ENCODE measurements at regions not wholly inside any gene's neighbourhood (a gene's known extent, or its start where the extent isn't known, plus 50 kb on each side); places are given as distances from the start of the nearest gene placed in this dataset.

- no peak for TF ChIP-seq TEAD4 (IDR thresholded peaks at IDR 0.05; ENCODE audit: low read depth, low read length)
- TF ChIP-seq SP4 (IDR thresholded peaks at IDR 0.05; ENCODE audit: low read length), result no peak
- no peak for TF ChIP-seq CHD1 (IDR thresholded peaks at IDR 0.05; ENCODE audit: low read depth, low read length)
- TF ChIP-seq BACH1 (IDR thresholded peaks at IDR 0.05; ENCODE audit: low read length), result no peak
- TF ChIP-seq SIN3A (conservative IDR thresholded peaks at IDR 0.05 in 1 of 2, IDR thresholded peaks at IDR 0.05 in 1 of 2; ENCODE audit: low read depth in 1 of 2, low read length in 2 of 2), result no peak
- no peak for TF ChIP-seq BRCA1 (IDR thresholded peaks at IDR 0.05; ENCODE audit: low read depth, low read length)
- no peak for TF ChIP-seq JUN (IDR thresholded peaks at IDR 0.05; ENCODE audit: low read depth, low read length)
Observed at GRCh38 chr4:167424341-167425256, 190.3 kb upstream of the SPOCK3 start (continued).
